Amygdala (tissue), 56 donors: ENCODE measurements at regions not wholly inside any gene's neighbourhood (a gene's known extent, or its start where the extent isn't known, plus 50 kb on each side); places are given as distances from the start of the nearest gene placed in this dataset.

Experiments used
- DNase-seq, 56 donors: peaks; one replicate each; lab custom pipeline; 2025; lab: John Stamatoyannopoulos, UW

- DNase-seq = no peak
Measured at GRCh38 chr1:93013145-93014065, 52.1 kb upstream of the DIPK1A start.

- no peak for DNase-seq
Measured at GRCh38 chr1:93014168-93014567, 52.9 kb upstream of the DIPK1A start.

GRCh38 chr1:93015590-93015989 is 54.3 kb upstream of the DIPK1A start:
- DNase-seq = no peak

- no peak for DNase-seq
Measured at GRCh38 chr1:93016171-93016570, 54.9 kb upstream of the DIPK1A start.

- DNase-seq = peak in 1 of 56 donors; percentile 14
Measured at GRCh38 chr1:93021539-93022134, 57.4 kb upstream of the MTF2 start.

GRCh38 chr1:93022580-93022979 is 56.5 kb upstream of the MTF2 start:
- DNase-seq = no peak

- DNase-seq = no peak
Measured at GRCh38 chr1:93023281-93023680, 55.8 kb upstream of the MTF2 start.

GRCh38 chr1:93025572-93025971 is 53.5 kb upstream of the MTF2 start:
- DNase-seq = no peak

GRCh38 chr1:93028542-93028941 is 50.5 kb upstream of the MTF2 start:
- no peak for DNase-seq
